GM11168 (cell line): ENCODE measurements at regions not wholly inside any gene's neighbourhood (a gene's known extent, or its start where the extent isn't known, plus 50 kb on each side); places are given as distances from the start of the nearest gene placed in this dataset.
"Not testable (repeated sequence)": the region's sequence is repeated elsewhere in the genome, so short reads cannot be mapped to it uniquely, and the experiment has no call there.

Experiments used
- in situ Hi-C: fragments of 300-500 bp; cut with MboI; formaldehyde crosslinking; loops from one replicate; pipeline ENCODE4 v1.12.0; 2022; ENCODE audit warnings: low sequenced_read_pairs; ENCODE audit not compliant: unreplicated experiment

DNA sequence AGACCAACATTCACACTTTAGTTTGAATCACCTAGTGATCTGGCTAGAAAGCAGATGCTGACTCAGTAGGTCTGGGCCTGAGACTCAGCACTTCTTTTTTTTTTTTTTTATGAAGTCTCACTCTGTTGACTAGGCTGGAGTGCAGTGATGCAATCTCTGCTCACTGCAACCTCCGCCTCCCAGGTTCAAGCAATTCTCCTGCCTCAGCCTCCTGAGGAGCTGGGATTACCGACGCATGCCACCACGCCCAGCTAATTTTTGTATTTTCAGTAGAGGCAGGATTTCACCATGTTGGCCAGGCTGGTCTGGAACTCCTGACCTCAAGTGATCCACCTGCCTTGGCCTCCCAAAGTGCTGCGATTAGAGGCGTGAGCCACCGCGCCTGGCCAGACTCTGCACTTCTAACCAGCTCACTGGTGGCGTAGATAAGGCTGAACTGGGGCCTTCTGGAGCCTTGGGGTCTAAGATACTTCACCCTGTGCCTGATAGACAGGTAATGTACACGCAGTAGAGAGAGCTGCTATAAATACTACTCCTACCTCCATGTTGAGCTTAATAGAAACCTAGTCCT, 78.3 kb upstream of the FHL2 start:
- in situ Hi-C loops, result not testable (repeated sequence)

GRCh38 chr2:105473011-105473410, 74.2 kb upstream of the FHL2 start:
- in situ Hi-C loops, result no loop called here

DNA sequence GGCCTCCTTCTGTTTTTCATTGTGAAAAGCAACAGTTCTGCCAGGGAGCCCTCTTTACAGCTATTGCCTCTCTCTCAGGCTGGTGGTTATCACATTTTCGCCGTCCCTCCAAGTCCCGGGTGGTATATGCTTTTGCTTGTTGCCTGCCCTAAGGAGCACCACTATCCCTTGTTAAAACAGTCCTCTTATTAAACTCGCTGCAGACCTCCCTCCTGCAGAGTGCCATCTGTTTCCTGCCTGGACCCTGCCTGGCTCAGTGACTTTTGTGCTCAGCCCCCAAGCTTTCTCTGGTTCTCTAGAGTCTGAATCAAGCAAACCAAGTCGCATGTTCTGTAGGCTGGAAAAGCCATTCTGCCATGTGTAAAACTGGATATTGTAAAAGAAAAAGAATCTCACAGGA, 72.1 kb upstream of the FHL2 start:
- in situ Hi-C loops, result no loop called here

DNA sequence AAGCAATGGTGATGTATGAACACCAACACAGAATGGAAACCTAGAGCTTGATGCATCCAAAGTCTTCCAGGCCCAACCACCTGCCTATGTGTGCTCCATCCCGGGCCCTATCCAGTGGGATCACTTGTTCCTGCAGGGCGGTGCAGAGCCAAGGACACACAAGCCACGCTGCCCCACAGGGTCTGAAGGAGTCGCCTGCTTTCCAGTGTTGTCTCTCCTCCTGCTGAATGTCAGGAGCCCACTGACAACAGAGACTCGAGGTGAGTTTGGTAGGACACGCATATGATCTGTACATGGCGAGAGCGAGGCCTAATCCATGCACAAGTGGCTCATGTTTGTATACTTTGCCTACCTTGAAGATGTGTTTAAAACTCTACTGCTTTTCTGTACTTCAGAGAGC, 70.9 kb upstream of the FHL2 start:
- in situ Hi-C loops, result no loop called here

DNA sequence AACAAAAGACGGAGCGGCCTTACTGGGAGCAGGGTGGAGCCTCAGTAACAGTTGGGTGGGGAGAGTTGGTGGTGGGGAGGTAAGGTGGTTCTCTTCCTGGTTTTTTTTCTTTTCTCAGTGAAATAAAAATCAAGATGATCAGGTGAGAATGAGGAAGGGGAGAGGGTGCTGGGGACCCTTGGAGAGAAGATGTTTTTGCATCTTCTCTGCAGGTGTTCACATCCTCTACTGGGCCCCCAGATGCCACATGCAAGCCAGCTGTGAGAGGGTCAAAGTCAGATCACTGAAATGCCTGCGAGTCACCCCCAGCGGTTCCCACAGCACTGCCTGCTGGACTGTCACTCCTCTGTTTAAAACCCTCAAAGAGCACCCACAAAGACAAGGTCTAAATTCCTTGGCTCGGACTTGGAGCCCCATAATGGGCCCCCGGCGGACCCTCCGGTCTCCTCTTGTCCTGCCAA, 69.8 kb upstream of the FHL2 start:
- in situ Hi-C loops, result no loop called here

- in situ Hi-C loops, result no loop called here
Observed at GRCh38 chr2:105464325-105464724, 65.5 kb upstream of the FHL2 start.

- in situ Hi-C loops, result no loop called here
Observed at GRCh38 chr2:105460048-105460732, 61.3 kb upstream of the FHL2 start.

- in situ Hi-C loops, result no loop called here
Observed at GRCh38 chr2:105458076-105458475, 59.2 kb upstream of the FHL2 start.

DNA sequence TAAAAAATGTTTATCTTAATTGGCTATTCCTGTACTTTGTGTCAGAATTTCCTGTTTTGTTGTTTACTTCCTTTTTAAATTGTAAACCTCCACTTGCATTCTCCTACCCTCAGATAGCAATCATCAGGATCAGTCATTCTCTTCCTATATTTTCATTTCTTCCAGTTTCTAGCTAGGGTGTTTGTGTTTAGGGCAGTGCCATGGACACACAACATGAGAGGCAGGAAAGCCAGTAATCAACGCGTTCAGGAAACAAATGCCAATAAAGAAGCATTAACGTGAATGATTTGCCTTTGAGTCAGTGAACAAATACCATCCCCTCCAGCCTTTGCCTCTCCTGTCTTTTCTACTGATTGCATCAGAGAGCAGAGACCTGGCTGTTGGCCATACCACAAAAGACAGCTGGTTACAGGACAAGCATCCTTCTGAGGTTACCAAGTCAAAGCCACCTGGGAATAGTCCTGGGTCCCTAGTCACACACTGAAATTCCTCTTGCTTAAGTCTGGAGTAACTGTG, 56.7 kb upstream of the FHL2 start:
- in situ Hi-C loops, result no loop called here

GRCh38 chr2:105454801-105455485, 56.1 kb upstream of the FHL2 start:
- in situ Hi-C loops, result no loop called here

GRCh38 chr2:105451571-105452166, 52.8 kb upstream of the FHL2 start:
- in situ Hi-C loops, result no loop called here

- in situ Hi-C loops, result no loop called here
Observed at GRCh38 chr2:105450471-105450870, 51.6 kb upstream of the FHL2 start.

- in situ Hi-C loops, result no loop called here
Observed at GRCh38 chr2:105449076-105449475, 50.2 kb upstream of the FHL2 start.
